ENCODE measurements at regions not wholly inside any gene's neighbourhood (a gene's known extent, or its start where the extent isn't known, plus 50 kb on each side); places are given as distances from the start of the nearest gene placed in this dataset.

DNA sequence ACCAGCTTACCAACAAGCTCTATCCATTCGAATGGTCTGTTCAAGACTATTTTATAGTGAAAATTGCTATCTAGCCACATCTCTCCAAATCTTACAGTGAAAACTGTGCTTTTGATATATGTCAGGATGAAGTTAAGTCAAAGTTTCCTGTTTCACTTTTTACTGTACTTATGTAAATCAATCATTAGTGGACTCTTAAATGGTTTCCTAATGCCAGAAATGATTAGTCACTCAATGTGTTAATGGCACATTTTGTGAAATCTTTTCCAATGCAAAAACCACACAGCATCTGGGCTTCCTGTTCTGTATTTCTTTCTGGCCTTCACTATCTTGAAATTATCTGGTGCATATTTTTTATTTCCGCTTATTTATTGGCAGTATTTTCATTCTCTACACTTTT lies 87.3 kb upstream of the STEAP1B start:
- no peaks in the 10 kb centered on the region for H3K36me3 ChIP-seq (ENCODE audit: control insufficient read depth in 2 of 4, insufficient read depth in 4 of 4, low read length in 3 of 4)
- H3K56ac ChIP-seq (replicated peaks; ENCODE audit: insufficient read length, low read depth, low read length): no peak overlapping the region
- H3K18ac ChIP-seq (ENCODE audit: extremely low read depth, low read length): no peak overlapping the region
- 69% methylated on average over 2 of the region's 2 CpGs; no CpG with 5 or more reads in 1 of the 2 experiments for WGBS, 2 experiments (ENCODE audit: extremely low coverage in 1 of 2, insufficient coverage in 1 of 2, insufficient read length in 1 of 2, insufficient replicate concordance in 2 of 2, low coverage in 1 of 2, low lambda C conversion rate in 2 of 2, missing lambda C conversion rate in 1 of 2)
- H2BK20ac ChIP-seq (ENCODE audit: low read length): no peak overlapping the region
- H3K23ac ChIP-seq (ENCODE audit: insufficient read length): no peak overlapping the region
- H3K14ac ChIP-seq (ENCODE audit: insufficient read length): no peak overlapping the region
- no peaks in the 10 kb centered on the region for H3K79me1 ChIP-seq (ENCODE audit: low read depth, low read length)
- H2AK5ac ChIP-seq (ENCODE audit: low read depth, low read length): no peak overlapping the region
- ChIA-PET POLR2A (ENCODE audit: partially characterized antibody) (interaction anchor here (1.1 to 2.5 kb wide), 3 partner anchors 26 to 236 kb away, joined by 3 to 18 read pairs (median 5); partner anchors contain the start of gene TOMM7), CTCF (ENCODE audit: partially characterized antibody) (interaction anchor here (1.0 to 10.4 kb wide), 24 partner anchors 10 to 468 kb away, joined by 3 to 145 read pairs (median 6); partner anchors contain the start of gene IL6)
- H3K4me2 ChIP-seq (ENCODE audit: insufficient read depth in 1 of 2, low read depth in 2 of 2, low read length in 2 of 2): no peak overlapping the region
- H2BK120ac ChIP-seq (replicated peaks; ENCODE audit: low read depth, low read length): no peak overlapping the region
- TF ChIP-seq POLR2A (IDR thresholded peaks at IDR 0.05; ENCODE audit: control extremely low read depth in 1 of 2, low read depth in 2 of 2, low read length in 2 of 2) (no peak), ATF2 (IDR thresholded peaks at IDR 0.05; ENCODE audit: low read length) (no peak), CBX8 (IDR thresholded peaks at IDR 0.05; ENCODE audit: borderline replicate concordance, low read depth, low read length) (no peak), ASH2L (IDR thresholded peaks at IDR 0.05; ENCODE audit: low read length) (no peak)
- TF ChIP-seq, protein P1, sequence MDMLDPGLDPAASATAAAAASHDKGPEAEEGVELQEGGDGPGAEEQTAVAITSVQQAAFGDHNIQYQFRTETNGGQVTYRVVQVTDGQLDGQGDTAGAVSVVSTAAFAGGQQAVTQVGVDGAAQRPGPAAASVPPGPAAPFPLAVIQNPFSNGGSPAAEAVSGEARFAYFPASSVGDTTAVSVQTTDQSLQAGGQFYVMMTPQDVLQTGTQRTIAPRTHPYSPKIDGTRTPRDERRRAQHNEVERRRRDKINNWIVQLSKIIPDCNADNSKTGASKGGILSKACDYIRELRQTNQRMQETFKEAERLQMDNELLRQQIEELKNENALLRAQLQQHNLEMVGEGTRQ (IDR thresholded peaks at IDR 0.05; ENCODE audit: low read length): no peak
- no peak for FAIRE-seq
- no peak overlapping the region for H2BK15ac ChIP-seq (ENCODE audit: low read length)
- H3K9ac ChIP-seq (replicated peaks in 1 of 4; ENCODE audit: extremely low read depth in 1 of 4, low read depth in 3 of 4, low read length in 3 of 4): no peak overlapping the region
- no peaks in the 10 kb centered on the region for H3K23me2 ChIP-seq (ENCODE audit: low read depth, low read length)
- H3K4me1 ChIP-seq (replicated peaks in 1 of 4; ENCODE audit: control insufficient read depth in 3 of 4, insufficient read depth in 4 of 4, low read length in 3 of 4): peaks cover 4 to 22% (median 13%) of the 10 kb centered on the region in 4 experiments; a peak in 6 of 7 replicates
- no peak overlapping the region for H3K4me3 ChIP-seq (ENCODE audit: extremely low read depth in 1 of 4, insufficient read depth in 2 of 4, low read depth in 3 of 4, low read length in 4 of 4)
- no peak overlapping the region for H4K5ac ChIP-seq (ENCODE audit: insufficient read length, low read depth, low read length)
- H3K27me3 ChIP-seq (replicated peaks in 1 of 4; ENCODE audit: control insufficient read depth in 3 of 4, extremely low read depth in 1 of 4, insufficient read depth in 3 of 4, low read length in 3 of 4): no peaks in the 10 kb centered on the region
- no peak overlapping the region for H2BK12ac ChIP-seq (ENCODE audit: low read depth, low read length)
- no peak overlapping the region for H2BK5ac ChIP-seq (ENCODE audit: low read depth, low read length)
- H4K91ac ChIP-seq (replicated peaks; ENCODE audit: insufficient read length, low read length): no peak overlapping the region
- DNase-seq (ENCODE audit: low read depth in 1 of 2, low spot score in 2 of 2): no peak
- no peaks in the 10 kb centered on the region for H3K9me3 ChIP-seq (ENCODE audit: insufficient read depth in 2 of 2, low read depth in 1 of 2, low read length in 1 of 2)
- H3K79me2 ChIP-seq (ENCODE audit: control insufficient read depth in 1 of 2, insufficient read depth in 2 of 2, low read length in 2 of 2): no peaks in the 10 kb centered on the region
- H2AFZ ChIP-seq (ENCODE audit: low read length): no peak overlapping the region
- H4K20me1 ChIP-seq (replicated peaks in 1 of 2; ENCODE audit: control insufficient read depth in 1 of 2, insufficient read depth in 2 of 2, low read length in 2 of 2): no peaks in the 10 kb centered on the region
- no peak overlapping the region for H4K8ac ChIP-seq (ENCODE audit: extremely low read depth, insufficient read depth, low read length)
- H3K27ac ChIP-seq (ENCODE audit: low read depth, low read length): no peak overlapping the region
- H3K4ac ChIP-seq (replicated peaks; ENCODE audit: insufficient read length, low read depth, low read length): no peak overlapping the region
